SK-MEL-5 (cell line): ENCODE measurements at regions not wholly inside any gene's neighbourhood (a gene's known extent, or its start where the extent isn't known, plus 50 kb on each side); places are given as distances from the start of the nearest gene placed in this dataset.

Source experiments
- DNase-seq: peaks from one replicate; pipeline ENCODE4 v3.0.0-alpha.2; 2016; ENCODE audit warnings: low read depth, low spot score
- in situ Hi-C: cut with HindIII; loops from 2 replicates; pipeline ENCODE4 v1.10.0; 2016; ENCODE audit warnings: low sequenced_read_pairs, high pct_unique_total_duplicates, low pct_unique_long_range_greater_than_20kb

DNA sequence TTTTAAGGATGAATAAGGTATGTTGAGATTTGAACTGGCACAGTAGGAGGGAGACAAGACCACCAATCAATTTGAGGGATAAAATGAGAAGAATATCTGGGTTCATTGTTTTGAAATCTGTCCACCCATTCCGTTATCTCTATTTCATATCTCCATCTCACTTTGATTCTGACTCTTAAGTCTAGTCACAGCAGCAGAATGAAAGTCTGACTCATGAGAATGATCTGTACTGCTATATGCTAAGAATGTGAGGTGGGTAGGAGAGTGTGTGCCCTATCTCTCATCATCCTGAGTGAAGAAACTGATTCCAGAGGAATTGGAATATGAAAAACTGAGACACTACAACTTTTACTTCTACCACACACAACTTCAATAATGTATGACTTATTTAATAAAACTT, 1994.5 kb upstream of the PIK3C3 start:
- in situ Hi-C loops = no loop called here
- no peak for DNase-seq

DNA sequence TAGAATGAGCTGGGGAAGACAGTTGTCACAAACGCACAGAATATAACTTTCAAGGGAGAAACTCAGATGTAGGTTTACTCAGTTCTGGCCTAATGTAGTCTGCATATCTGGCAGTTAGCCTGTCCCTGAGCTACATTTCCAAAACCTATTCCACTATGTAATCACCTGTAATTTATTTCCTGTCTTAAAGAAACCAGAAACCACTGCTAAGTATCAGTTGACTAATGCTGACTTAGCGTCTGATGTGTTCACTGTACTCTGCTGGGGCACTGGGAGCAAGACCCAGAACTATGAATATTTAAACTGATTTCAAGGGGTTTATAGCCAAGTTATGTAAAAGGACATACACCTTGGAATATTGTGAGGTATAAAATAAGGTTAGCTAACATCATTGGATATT, 1995.2 kb upstream of the PIK3C3 start:
- no peak for DNase-seq
- in situ Hi-C loops = no loop called here

DNA sequence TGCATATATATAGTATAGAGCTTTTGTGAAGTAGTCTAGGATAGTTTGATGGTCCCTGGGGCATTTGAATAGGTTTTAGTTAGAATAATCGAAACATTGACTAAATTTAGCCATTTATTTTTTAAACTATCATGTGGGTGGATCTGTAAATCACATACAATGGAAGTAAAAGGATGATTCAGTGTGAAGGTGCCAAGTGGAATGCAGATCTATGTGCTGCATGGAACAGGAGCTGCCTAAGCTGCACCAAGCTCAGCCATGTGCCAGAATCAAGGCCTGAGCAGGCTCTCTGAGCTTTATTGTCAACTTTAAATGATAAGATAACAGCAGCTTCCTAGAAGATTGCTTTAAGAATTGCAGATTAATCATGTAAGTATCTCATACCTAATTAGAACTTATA, 1996.2 kb upstream of the PIK3C3 start:
- in situ Hi-C loops = no loop called here
- no peak for DNase-seq

DNA sequence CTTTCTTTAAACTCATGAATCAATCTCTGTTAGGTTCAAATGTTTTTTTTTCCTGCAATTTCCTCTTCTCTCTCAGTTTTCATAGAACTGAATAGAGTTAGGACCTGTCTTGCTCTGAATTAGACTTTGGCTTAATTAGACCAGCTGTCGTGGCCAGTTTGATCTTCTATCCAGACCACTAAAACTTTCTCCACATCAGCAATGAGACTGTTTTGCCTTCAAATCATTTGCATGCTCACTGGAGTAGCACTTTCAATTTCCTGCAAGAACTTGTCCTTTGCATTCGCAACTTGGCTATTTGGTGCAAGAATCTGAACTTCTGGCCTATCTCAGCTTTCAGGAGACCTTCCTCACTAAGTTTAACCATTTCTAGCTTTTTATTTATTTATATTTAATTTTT, 2002.2 kb upstream of the PIK3C3 start:
- in situ Hi-C loops = no loop called here
- no peak for DNase-seq

DNA sequence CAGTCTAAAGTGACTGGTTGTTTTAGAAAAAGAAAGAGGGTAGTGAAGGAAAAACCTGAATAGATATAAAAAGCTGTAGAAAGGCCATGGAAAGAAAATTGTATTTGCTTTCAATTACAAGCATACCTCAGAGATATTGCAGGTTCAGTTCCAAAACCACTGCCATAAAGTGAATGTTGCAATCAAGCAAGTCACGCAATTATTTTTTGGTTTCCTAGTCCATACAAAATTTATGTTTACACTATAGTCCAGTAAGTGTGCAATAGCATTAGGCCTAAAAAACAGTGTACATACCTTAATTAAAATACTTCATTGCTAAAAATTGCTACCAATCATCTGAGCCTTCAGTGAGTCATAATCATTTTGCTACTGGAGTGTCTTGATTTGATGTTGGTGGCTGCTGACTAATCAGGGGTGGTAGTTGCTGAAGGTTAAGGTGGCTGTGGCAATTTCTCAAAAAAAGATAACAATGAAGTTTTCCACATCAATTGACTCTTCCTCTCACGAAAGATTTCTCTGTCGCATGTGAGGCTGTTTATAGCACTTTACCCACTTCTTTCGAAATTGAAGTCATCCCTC, 2003.8 kb upstream of the PIK3C3 start:
- in situ Hi-C loops = no loop called here
- DNase-seq = no peak

DNA sequence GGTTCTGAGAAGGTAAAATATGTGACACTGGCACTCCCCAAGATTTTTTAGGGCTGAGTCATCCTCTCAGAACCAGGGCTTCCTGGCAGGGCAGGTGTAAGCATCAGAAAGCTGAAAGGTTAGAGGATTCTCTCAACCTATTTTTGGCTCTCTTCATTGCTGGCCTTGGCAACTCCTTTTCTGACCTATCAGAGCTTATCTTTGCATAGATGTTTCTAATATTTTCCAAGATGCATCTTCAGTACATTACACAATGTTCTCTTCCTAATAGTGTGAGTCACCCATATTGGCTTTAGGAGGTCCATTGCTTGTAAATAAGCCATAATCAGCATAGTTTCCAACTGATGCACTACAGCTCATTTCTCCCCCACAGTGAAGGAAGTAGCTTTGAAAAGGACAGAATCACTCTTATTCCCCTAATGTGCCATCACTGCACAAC, 2008.4 kb upstream of the PIK3C3 start:
- no peak for DNase-seq
- in situ Hi-C loops = no loop called here

DNA sequence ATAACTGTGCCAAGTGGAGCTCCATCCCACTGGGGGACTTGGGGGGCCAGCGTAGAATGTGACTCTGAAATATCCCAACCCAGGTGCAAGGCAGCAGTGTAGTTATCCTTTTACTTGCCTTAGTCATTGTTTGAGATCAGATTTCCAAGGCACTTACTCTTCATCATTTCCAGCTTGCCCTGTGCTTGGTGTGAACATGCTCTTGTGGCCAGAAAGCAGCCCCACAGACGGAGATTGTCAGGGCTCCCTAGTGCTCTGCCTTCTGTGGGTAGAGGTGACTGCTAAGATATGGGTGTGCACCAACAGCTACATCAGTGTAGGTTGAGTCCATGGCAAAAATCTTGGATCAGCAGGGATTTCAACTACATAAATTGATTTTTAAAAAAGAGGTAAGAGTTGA, 2010.0 kb upstream of the PIK3C3 start:
- in situ Hi-C loops = no loop called here

DNA sequence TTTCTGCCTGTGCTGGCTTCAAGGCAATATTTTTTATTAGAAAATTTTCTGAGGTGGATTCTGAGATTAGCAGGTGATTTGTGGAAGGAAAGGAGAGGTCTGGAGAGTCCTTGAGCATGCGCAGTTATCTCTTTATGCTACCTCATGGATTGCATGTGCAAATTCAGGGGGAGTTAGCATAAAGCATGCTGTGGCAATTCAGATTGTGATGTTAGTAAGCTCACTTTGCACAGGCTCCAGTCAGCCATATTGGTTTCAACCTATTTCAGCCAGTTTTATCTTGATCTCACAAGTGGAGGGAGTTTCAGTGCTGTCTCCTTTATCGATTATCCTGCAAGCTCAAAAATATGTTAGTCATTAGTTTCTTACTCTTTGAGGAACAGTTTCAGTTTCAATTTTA, 2012.3 kb upstream of the PIK3C3 start:
- peak; percentile 35 for DNase-seq
- in situ Hi-C loops = no loop called here

More for the DNA sequence above, 2010.0 kb upstream of the PIK3C3 start:
- DNase-seq = no peak

DNA sequence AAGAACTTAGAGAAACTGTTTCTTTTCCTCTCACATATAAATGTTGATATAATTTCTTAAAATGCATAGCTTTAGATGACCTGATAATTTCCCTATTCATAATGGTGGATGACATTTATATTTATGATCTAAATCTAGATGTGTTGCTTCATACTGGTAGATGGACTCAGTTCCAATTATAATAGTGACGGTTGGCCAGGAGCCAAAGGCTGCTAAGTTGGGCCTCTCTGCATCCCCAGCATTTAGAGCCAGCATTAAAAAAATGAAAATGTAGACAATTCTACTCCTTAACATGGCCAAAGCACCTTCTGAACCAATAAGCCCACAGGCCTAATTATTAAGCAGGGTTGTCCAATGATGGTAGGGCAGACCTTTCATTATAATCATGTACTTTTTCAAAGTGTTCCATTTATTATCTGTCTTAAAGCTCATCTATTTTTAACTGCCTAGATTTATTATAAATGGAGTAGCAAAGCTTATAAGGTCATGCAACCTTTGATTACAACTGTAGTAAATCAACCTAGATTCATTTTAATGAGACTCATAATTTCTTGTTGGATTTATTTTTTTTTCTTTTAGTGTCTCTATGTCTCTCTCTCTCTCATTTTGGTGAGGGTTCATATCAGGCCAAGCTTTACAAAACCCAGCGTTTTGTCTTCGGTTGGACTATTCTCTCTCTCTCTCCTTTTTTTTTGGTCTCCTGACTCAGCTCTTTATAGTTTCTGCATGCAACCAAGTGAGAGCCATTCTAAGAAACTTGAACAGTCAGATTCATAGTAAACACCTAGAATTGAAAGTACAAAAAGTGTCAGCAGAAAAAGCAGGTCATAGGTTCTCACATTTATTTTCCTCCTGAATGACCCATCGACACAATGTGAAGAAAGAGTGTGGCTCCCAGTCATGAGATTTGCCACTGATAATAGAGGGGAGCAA, 2016.1 kb upstream of the PIK3C3 start:
- DNase-seq = no peak
- in situ Hi-C loops = no loop called here

DNA sequence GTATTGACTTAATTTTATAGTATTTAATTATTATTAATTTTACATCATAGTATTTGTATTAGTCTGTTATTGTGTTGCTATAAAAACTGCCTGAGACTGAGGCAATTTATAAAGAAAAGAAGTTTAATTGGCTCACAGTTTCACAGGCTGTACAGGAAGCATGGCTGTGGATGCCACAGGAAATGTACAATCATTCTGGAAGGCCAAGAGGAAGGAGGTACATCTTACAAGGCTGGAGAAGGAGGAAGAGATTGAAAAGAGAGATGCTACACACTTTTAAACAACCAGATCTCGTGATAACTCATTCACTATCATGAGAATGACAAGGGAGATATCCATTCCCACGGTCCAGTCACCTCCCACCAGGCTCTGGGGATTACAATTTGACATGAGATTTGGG, 2019.4 kb upstream of the PIK3C3 start:
- in situ Hi-C loops = no loop called here
- no peak for DNase-seq

DNA sequence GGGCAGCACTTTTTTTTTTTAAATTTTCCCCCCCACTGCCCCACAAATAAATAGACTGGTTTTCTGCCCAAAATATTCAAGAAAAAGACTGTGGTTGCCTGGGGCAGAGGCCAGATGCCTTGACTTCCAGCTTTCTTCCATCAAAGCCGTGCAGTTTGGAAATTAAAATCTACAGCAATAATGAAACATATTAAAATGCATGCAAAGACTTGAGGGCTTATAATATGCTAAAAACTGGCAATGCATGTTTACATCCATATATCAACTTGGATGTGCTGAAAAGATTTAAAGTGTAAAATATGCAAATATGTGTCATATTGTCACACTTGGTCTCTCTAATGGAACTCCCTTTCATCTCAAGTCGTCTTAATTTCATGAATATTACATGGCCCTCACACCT, 2036.2 kb upstream of the PIK3C3 start:
- in situ Hi-C loops = no loop called here
- DNase-seq = no peak

DNA sequence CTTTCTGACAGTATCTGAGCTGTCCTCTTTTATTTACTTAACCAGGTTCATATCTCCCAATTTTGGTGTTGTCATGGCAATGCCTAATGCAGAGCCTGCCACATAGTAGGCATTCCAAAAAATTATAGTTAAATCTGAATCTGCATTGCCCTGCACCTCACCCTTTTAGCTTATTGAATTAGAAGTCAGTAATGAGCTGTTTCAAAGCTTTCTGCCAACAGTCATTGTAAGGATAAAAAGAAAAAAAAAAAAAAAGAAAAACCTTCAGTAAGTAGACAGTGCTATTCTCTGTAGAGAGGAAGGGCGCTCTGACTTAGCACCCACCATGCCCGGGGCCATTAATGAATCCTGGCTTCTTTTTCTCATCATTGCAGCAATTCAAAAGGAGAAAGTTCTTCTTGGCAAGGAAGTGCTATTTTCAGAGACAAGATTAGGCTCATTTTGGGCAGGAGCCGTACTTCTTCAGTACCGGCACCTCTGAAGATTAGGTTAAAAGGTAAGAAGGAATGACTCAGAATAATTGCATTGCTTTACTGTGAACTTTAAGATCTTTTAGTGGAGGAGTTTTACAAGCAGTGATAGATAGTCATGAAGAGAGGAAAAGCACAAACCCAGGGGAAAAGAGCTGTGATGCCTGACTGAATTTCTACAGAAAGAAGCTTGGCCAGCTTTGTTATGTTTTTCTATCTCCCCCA, 2041.2 kb upstream of the PIK3C3 start:
- in situ Hi-C loops = no loop called here
- no peak for DNase-seq

DNA sequence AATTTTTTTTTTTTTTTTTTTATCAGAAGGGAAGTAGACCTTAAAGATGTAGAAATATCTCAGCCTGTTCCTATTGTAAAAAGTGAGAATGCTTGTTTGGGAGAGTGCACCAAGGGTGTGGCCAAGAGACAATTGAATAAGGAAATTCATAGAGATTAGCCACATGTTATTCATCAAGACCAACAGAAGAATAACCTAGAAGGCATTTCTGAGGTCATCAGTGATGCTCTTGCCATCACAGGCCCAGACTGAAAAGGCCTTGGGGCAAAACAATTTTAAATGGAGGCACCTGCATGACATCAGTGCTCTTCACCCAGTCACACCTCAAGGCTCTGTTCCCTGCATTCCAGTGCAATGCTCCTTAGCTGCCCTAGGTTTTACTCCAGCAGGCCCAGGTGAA, 2043.3 kb upstream of the PIK3C3 start:
- in situ Hi-C loops = no loop called here
- DNase-seq = no peak

DNA sequence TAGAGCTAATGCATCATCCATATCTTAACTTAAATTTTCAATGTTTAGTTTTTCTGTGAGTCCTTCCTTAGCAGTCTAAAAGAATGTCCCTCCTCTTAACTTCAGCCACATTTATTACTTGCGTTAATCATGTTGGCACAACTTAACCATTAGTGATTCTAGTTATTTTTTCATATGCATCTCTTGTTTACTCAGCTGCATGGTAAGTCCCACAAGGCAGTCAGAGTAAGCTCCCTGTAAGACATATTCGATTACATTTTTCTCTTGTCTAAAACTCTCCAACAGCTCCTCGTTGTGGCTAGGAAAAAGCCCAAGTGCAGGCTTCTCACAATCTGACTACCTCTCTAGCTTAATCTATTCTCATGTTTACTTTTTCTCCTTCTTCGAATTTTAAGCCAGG, 2045.3 kb upstream of the PIK3C3 start:
- in situ Hi-C loops = no loop called here
- DNase-seq = no peak

DNA sequence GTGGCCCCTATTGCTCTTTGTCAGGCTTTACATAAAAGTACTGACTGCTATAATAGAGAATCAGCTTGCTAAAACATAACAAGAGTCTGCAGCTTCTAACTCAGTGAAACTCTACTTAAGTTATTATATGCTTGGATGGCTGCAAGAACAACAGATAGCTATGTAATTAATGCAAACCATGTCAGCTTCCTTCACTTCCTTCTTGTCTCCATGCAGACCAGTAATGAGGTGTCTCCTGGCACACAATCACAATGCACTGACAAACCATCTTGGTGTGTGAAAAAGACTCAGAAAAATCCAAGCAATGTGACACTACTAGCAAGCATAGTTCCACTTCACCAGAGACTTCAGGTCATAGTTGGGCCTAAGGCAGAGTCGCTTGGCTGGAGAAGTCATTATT, 2068.9 kb upstream of the PIK3C3 start:
- in situ Hi-C loops = no loop called here
- no peak for DNase-seq

DNA sequence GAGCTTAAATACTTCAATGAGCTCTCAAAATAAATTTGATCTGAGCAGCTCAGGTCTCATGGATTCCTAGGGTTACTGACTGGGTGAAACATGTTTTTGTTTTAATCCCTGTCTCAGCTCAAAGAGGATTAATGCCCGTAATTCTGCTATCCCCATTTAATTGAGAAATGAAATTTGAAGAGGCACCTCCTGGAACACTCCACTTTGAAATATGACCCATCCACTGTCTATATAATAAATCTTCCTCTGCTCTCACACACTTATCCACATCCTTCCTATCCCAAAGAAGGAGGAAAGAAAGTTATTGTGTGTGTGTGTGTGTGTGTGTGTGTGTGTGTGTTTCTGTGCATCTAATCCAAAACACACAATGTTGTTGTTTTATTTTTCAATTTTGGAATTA, 2082.4 kb upstream of the PIK3C3 start:
- in situ Hi-C loops = no loop called here
- DNase-seq = no peak

DNA sequence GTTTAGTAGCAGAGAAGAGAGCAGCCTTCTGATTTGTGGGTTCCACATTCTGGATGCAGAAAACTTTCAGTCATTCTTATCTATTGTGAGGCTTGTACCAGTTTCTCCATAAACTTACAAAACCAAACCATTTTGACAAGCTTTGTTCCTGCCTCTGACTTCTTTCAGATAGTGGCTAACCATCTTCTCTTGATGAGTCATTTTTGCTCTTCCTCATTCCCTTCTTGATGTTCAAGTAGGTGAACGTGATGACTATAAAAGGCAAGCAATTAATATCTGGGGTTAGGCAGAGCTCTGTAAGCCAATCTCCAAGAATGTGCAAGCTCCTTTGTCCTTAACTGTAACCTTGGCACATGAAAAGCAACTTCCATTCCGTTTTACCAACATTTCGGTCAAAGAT, 2083.1 kb upstream of the PIK3C3 start:
- no peak for DNase-seq
- in situ Hi-C loops = no loop called here

DNA sequence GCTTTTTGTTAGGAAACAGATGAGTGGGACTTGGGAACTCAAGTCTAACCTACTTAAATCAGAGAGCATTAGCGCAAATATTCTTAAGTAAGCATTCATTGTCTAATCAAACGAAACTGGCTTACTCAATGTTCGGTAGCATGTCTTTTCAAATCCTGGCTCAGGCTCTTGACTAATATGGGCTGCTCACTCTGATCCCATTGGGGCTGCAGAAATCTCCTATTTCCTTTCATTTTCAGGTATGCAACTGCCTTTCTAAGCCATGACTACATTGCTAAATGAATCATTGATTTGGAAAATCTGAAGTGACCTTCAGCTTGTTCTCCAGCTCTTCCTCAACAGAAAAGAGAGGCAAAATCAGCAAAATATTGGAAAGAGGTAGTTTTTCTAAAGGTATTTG, 2084.4 kb upstream of the PIK3C3 start:
- no peak for DNase-seq

DNA sequence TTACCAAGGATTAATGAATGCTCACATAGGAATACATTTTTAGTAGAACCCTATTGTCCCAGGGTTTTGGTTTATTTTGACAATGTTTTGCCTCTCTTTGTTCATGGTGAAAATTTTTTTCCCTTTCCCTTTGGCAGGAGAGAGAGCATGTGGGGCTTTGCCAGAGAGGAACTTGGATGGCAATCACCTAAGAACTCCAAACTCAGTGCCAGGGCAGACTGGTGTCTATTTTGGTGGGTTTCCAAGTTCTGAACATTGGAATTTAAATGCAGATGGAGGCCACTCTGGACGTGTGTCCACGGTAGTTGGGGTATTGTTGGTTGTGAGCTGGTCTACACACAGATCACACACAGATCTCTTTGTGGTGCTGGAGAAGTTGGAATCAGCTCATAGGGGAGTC, 2091.1 kb upstream of the PIK3C3 start:
- in situ Hi-C loops = no loop called here
- no peak for DNase-seq

More for the DNA sequence above, 2084.4 kb upstream of the PIK3C3 start:
- in situ Hi-C loops = no loop called here
